Astrocyte (in vitro differentiated cells and primary cell): ENCODE measurements at regions not wholly inside any gene's neighbourhood (a gene's known extent, or its start where the extent isn't known, plus 50 kb on each side); places are given as distances from the start of the nearest gene placed in this dataset.

Experiments
- EZH2 ChIP-seq: IDR thresholded peaks from 2 replicates; pipeline ENCODE4 v1.6.1; 2012; ENCODE audit warnings: mild to moderate bottlenecking, low read length, inconsistent platforms; ENCODE audit not compliant: insufficient read depth
- TF ChIP-seq, protein P1 (sequence below): IDR thresholded peaks from 2 replicates; pipeline ENCODE4 v1.5.1; 2011; ENCODE audit warnings: low read depth, mild to moderate bottlenecking, inconsistent platforms, low read length, moderate library complexity; ENCODE audit not compliant: insufficient read depth

DNA sequence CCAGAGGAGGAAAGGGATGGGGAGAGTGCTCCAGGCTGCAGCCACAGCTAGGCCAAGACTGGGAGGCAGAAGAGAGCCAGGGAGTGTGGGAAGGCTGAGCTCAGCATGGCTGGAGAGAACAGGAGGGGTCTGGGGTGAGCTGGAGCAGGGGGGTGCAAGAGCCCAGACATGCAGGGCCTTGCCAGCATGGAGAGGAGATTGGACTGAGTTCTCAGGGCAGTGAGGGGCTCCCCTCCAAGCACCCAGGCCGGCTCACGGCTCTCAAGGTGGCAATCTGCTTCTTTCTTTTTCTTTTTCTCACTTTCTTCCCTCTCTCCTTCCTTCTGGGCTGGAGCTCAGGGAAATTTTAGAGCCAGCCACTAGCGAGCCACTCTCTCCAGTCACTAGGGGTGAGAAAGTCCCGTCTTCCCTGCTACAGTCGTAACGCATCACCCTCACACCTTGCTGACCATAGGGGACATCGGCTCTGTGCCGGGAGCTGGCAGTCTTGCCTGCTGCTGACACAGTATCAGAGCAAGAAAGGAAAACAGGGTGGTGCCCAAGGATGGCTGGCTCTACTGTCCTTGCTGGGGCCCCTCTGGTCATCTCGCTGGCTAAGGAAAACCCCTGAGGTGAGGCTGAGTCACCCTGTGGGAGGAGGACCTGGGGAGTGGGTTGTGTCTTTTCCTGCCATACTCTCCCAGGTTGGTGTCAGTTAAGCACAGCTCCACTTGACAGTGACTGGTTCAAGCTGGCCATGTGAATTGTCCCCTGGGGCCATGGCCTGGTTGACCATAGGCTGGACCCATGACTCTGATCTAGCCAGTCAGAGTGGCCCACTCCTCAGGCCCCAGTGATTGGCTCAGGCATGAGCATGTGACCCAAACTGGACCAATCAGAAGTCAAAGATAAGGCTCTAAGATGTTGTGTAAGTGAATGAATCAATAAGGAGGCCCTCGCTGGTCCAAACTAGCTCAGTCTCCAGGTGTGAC lies 135.1 kb upstream of the PMEPA1 start:
- TF ChIP-seq, protein P1, sequence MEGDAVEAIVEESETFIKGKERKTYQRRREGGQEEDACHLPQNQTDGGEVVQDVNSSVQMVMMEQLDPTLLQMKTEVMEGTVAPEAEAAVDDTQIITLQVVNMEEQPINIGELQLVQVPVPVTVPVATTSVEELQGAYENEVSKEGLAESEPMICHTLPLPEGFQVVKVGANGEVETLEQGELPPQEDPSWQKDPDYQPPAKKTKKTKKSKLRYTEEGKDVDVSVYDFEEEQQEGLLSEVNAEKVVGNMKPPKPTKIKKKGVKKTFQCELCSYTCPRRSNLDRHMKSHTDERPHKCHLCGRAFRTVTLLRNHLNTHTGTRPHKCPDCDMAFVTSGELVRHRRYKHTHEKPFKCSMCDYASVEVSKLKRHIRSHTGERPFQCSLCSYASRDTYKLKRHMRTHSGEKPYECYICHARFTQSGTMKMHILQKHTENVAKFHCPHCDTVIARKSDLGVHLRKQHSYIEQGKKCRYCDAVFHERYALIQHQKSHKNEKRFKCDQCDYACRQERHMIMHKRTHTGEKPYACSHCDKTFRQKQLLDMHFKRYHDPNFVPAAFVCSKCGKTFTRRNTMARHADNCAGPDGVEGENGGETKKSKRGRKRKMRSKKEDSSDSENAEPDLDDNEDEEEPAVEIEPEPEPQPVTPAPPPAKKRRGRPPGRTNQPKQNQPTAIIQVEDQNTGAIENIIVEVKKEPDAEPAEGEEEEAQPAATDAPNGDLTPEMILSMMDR: no peak
- no peak for TF ChIP-seq EZH2
